ENCODE measurements at regions not wholly inside any gene's neighbourhood (a gene's known extent, or its start where the extent isn't known, plus 50 kb on each side); places are given as distances from the start of the nearest gene placed in this dataset.

- POLR2A ChIA-PET = no interaction called here
- no peaks in the 10 kb centered on the region for H3K9me3 ChIP-seq (replicated peaks; ENCODE audit: control insufficient read depth, insufficient read depth, low read length)
- H3K4me3 ChIP-seq (replicated peaks in 1 of 3; ENCODE audit: insufficient read depth in 1 of 3, low read depth in 1 of 3, low read length in 3 of 3) = no peak overlapping the region
- BruUV-seq (replicated peaks) = no TSS peak
- dilution Hi-C loops (cut with MboI; ENCODE audit: extremely low pct_ligation_motif_present, low sequenced_read_pairs) = no loop called here
- no peak for FAIRE-seq
- H4K20me1 ChIP-seq (replicated peaks; ENCODE audit: control insufficient read depth, extremely low read depth, insufficient read depth, low read length) = no peaks in the 10 kb centered on the region
- no peaks in the 10 kb centered on the region for H3K9me1 ChIP-seq (replicated peaks; ENCODE audit: control insufficient read depth, extremely low read depth, insufficient read depth, low read length)
- no peak overlapping the region for H3K27ac ChIP-seq (ENCODE audit: insufficient read depth, low read depth, low read length)
- CTCF ChIA-PET = no interaction called here
- intact Hi-C loops (cut with micrococcal nuclease) = no loop called here
- H3K27me3 ChIP-seq (ENCODE audit: control insufficient read depth in 2 of 2, insufficient read depth in 2 of 2, low read length in 2 of 2) = no peaks in the 10 kb centered on the region
- no peak overlapping the region for H3K4me2 ChIP-seq (ENCODE audit: insufficient read depth, low read length)
- H3K9ac ChIP-seq (replicated peaks; ENCODE audit: extremely low read depth, insufficient read depth, low read length) = no peak overlapping the region
- no peaks in the 10 kb centered on the region for H3K79me2 ChIP-seq (ENCODE audit: control insufficient read depth, insufficient read depth, low read length)
- H2AFZ ChIP-seq (ENCODE audit: low read depth, low read length) = no peak overlapping the region
- no peaks in the 10 kb centered on the region for H3K36me3 ChIP-seq (ENCODE audit: control insufficient read depth in 2 of 2, extremely low read depth in 1 of 2, insufficient read depth in 2 of 2, low read length in 2 of 2)
- TF ChIP-seq MYC (IDR thresholded peaks at IDR 0.05; ENCODE audit: low read depth, low read length) = no peak
- no peak for DNase-seq (ENCODE audit: low read depth, low spot score)
- no peaks in the 10 kb centered on the region for H3K4me1 ChIP-seq (ENCODE audit: control insufficient read depth, extremely low read depth, insufficient read depth, low read length)
Measured at GRCh38 chr1:86282611-86283010, 113.5 kb downstream of the ODF2L start.

DNA sequence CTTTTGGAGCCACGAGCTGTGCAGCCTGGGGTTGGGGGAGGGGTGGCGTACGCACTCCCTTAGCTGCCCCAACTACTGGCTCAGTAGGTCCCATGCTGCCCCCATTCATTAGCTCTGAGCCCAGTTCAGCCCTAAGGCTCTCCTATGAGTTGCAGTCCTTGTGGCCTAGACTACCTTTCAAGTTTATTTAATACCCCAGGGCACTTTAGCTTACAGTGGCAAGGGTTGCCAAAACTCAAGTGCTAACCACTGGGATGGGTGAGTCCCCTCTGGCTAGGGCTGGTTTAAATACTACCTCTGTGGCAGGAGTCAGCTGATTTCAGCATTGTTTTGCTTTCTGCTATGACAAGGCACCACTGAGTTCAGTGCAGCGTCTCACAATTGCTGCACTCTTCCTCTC is 118.2 kb downstream of the ODF2L start:
- H3K4me3 ChIP-seq (replicated peaks in 1 of 3; ENCODE audit: insufficient read depth in 1 of 3, low read depth in 1 of 3, low read length in 3 of 3) = no peak overlapping the region
- H3K9ac ChIP-seq (replicated peaks; ENCODE audit: extremely low read depth, insufficient read depth, low read length) = no peak overlapping the region
- H3K9me3 ChIP-seq (replicated peaks; ENCODE audit: control insufficient read depth, insufficient read depth, low read length) = no peaks in the 10 kb centered on the region
- no peaks in the 10 kb centered on the region for H3K79me2 ChIP-seq (ENCODE audit: control insufficient read depth, insufficient read depth, low read length)
- ChIA-PET CTCF (no interaction called here), POLR2A (no interaction called here)
- H3K27ac ChIP-seq (ENCODE audit: insufficient read depth, low read depth, low read length) = no peak overlapping the region
- DNase-seq (ENCODE audit: low read depth, low spot score) = no peak
- intact Hi-C loops (cut with micrococcal nuclease) = no loop called here
- H3K36me3 ChIP-seq (ENCODE audit: control insufficient read depth in 2 of 2, extremely low read depth in 1 of 2, insufficient read depth in 2 of 2, low read length in 2 of 2) = no peaks in the 10 kb centered on the region
- dilution Hi-C loops (cut with MboI; ENCODE audit: extremely low pct_ligation_motif_present, low sequenced_read_pairs) = no loop called here
- no peaks in the 10 kb centered on the region for H4K20me1 ChIP-seq (replicated peaks; ENCODE audit: control insufficient read depth, extremely low read depth, insufficient read depth, low read length)
- H3K4me1 ChIP-seq (ENCODE audit: control insufficient read depth, extremely low read depth, insufficient read depth, low read length) = no peaks in the 10 kb centered on the region
- H3K27me3 ChIP-seq (ENCODE audit: control insufficient read depth in 2 of 2, insufficient read depth in 2 of 2, low read length in 2 of 2) = no peaks in the 10 kb centered on the region
- no peak overlapping the region for H3K4me2 ChIP-seq (ENCODE audit: insufficient read depth, low read length)
- no peak overlapping the region for H2AFZ ChIP-seq (ENCODE audit: low read depth, low read length)
- H3K9me1 ChIP-seq (replicated peaks; ENCODE audit: control insufficient read depth, extremely low read depth, insufficient read depth, low read length) = no peaks in the 10 kb centered on the region
- FAIRE-seq = no peak
- no TSS peak for BruUV-seq (replicated peaks)
- TF ChIP-seq POLR2AphosphoS5 (IDR thresholded peaks at IDR 0.05; ENCODE audit: insufficient read depth, low read depth, low read length) = no peak
- no peak for TF ChIP-seq GATA2 (IDR thresholded peaks at IDR 0.05; ENCODE audit: insufficient read depth, insufficient read length, low read depth, low read length)
- TF ChIP-seq MAX (IDR thresholded peaks at IDR 0.05; ENCODE audit: insufficient read depth, insufficient read length) = no peak
- no peak for TF ChIP-seq EZH2 (IDR thresholded peaks at IDR 0.05; ENCODE audit: borderline replicate concordance, low read depth, low read length, severe bottlenecking)
- TF ChIP-seq JUN (IDR thresholded peaks at IDR 0.05; ENCODE audit: borderline replicate concordance, insufficient read depth, insufficient read length, low read depth) = no peak
- no peak for TF ChIP-seq POLR2A (IDR thresholded peaks at IDR 0.05; ENCODE audit: low read depth, low read length)
- no peak for TF ChIP-seq FOS (IDR thresholded peaks at IDR 0.05; ENCODE audit: borderline replicate concordance, insufficient read depth, low read length)
- TF ChIP-seq MYC (IDR thresholded peaks at IDR 0.05; ENCODE audit: low read depth, low read length) = no peak
- TF ChIP-seq CTCF (IDR thresholded peaks at IDR 0.05; ENCODE audit: extremely low read depth in 1 of 2, insufficient read depth in 1 of 2, low read depth in 1 of 2, low read length in 2 of 2) = no peak

Data from endothelial cell of umbilical vein (primary cell).